HG03159 (cell line): ENCODE measurements at regions not wholly inside any gene's neighbourhood (a gene's known extent, or its start where the extent isn't known, plus 50 kb on each side); places are given as distances from the start of the nearest gene placed in this dataset.
"Not testable (repeated sequence)": the region's sequence is repeated elsewhere in the genome, so short reads cannot be mapped to it uniquely, and the experiment has no call there.

Experiments used
- ATAC-seq: cut with Tn5 transposase; IDR thresholded peaks from one replicate; pipeline ENCODE4 v1.9.1; 2021; ENCODE audit warnings: mild to moderate bottlenecking, moderate library complexity; ENCODE audit not compliant: unreplicated experiment

- ATAC-seq, result no peak
These were observed 447.5 kb downstream of the GXYLT1 start for GRCh38 chr12:41697161-41697560.

GRCh38 chr12:41684997-41685396 lies 459.7 kb downstream of the GXYLT1 start:
- ATAC-seq, result no peak

- no peak for ATAC-seq
These were observed 461.0 kb downstream of the GXYLT1 start for GRCh38 chr12:41683513-41684240.

GRCh38 chr12:41683023-41683422 lies 461.7 kb downstream of the GXYLT1 start:
- peak; percentile 74 for ATAC-seq

GRCh38 chr12:41681898-41682297 lies 462.8 kb downstream of the GXYLT1 start:
- ATAC-seq, result no peak

GRCh38 chr12:41680155-41680554 lies 464.5 kb downstream of the GXYLT1 start:
- no peak for ATAC-seq

GRCh38 chr12:41663598-41664265 lies 475.6 kb downstream of the PDZRN4 start:
- ATAC-seq, result no peak

GRCh38 chr12:41661141-41661765 lies 473.1 kb downstream of the PDZRN4 start:
- no peak for ATAC-seq

GRCh38 chr12:41656454-41656853 lies 468.3 kb downstream of the PDZRN4 start:
- ATAC-seq, result no peak

GRCh38 chr12:41653386-41654326 lies 465.5 kb downstream of the PDZRN4 start:
- no peak for ATAC-seq

GRCh38 chr12:41652981-41653380 lies 464.9 kb downstream of the PDZRN4 start:
- ATAC-seq, result no peak

GRCh38 chr12:41645624-41646023 lies 457.5 kb downstream of the PDZRN4 start:
- no peak for ATAC-seq

- not testable (repeated sequence) for ATAC-seq
These were observed 454.7 kb downstream of the PDZRN4 start for GRCh38 chr12:41642808-41643207.

- ATAC-seq, result no peak
These were observed 448.5 kb downstream of the PDZRN4 start for GRCh38 chr12:41636653-41637052.

- ATAC-seq, result no peak
These were observed 447.7 kb downstream of the PDZRN4 start for GRCh38 chr12:41635626-41636364.

- no peak for ATAC-seq
These were observed 446.0 kb downstream of the PDZRN4 start for GRCh38 chr12:41634091-41634490.

- ATAC-seq, result no peak
These were observed 441.5 kb downstream of the PDZRN4 start for GRCh38 chr12:41629611-41630010.

- no peak for ATAC-seq
These were observed 439.4 kb downstream of the PDZRN4 start for GRCh38 chr12:41627476-41627875.

GRCh38 chr12:41624571-41624970 lies 436.5 kb downstream of the PDZRN4 start:
- ATAC-seq, result no peak
